ENCODE measurements at regions not wholly inside any gene's neighbourhood (a gene's known extent, or its start where the extent isn't known, plus 50 kb on each side); places are given as distances from the start of the nearest gene placed in this dataset.

- TF ChIP-seq POLR2AphosphoS5 (IDR thresholded peaks at IDR 0.05), result no peak
- TF ChIP-seq, protein P1, sequence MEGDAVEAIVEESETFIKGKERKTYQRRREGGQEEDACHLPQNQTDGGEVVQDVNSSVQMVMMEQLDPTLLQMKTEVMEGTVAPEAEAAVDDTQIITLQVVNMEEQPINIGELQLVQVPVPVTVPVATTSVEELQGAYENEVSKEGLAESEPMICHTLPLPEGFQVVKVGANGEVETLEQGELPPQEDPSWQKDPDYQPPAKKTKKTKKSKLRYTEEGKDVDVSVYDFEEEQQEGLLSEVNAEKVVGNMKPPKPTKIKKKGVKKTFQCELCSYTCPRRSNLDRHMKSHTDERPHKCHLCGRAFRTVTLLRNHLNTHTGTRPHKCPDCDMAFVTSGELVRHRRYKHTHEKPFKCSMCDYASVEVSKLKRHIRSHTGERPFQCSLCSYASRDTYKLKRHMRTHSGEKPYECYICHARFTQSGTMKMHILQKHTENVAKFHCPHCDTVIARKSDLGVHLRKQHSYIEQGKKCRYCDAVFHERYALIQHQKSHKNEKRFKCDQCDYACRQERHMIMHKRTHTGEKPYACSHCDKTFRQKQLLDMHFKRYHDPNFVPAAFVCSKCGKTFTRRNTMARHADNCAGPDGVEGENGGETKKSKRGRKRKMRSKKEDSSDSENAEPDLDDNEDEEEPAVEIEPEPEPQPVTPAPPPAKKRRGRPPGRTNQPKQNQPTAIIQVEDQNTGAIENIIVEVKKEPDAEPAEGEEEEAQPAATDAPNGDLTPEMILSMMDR (IDR thresholded peaks at IDR 0.05), result no peak
Observed at GRCh38 chr7:52719677-52720076, 315.8 kb upstream of the POM121L12 start.
